ENCODE measurements at regions not wholly inside any gene's neighbourhood (a gene's known extent, or its start where the extent isn't known, plus 50 kb on each side); places are given as distances from the start of the nearest gene placed in this dataset.

DNA sequence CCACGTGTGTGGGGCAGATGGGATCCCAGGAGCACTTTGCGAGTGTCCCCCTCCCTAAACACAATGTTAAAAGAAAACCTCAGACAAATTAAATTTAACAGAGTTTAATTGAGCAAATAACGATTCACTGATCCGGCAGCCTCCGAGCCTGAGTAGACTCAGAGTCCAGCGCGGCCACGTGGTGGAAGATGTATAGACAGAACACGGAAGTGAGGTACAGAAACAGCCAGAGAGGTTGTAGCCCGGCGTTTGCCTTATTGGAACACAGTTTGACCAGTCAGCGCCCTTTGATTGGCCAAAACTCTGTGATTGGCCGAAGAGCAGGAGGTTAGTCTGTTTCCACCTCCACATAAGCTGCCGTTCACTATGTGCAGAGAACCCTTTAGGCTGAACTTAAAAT is 363.0 kb upstream of the IRX2 start:
- Histone ChIP-seq H3K9me3 (no peaks in the 10 kb centered on the region), H3K4me1 (no peaks in the 10 kb centered on the region), H3K4me3 (no peak overlapping the region), H3K27me3 (peaks cover 0 to 5% of the 10 kb centered on the region in 2 donors), H3K27ac (no peak overlapping the region), H3K36me3 (replicated peaks in 1 of 2; ENCODE audit: insufficient read depth in 1 of 2, low read depth in 2 of 2) (no peaks in the 10 kb centered on the region)
- ATAC-seq (no peak), DNase-seq (no peak)
- WGBS, 2 donors: 82 to 83% methylated on average over 14 of the region's 14 CpGs
- intact Hi-C loops (cut with DNase I): no loop called here
- TF ChIP-seq, protein P1, sequence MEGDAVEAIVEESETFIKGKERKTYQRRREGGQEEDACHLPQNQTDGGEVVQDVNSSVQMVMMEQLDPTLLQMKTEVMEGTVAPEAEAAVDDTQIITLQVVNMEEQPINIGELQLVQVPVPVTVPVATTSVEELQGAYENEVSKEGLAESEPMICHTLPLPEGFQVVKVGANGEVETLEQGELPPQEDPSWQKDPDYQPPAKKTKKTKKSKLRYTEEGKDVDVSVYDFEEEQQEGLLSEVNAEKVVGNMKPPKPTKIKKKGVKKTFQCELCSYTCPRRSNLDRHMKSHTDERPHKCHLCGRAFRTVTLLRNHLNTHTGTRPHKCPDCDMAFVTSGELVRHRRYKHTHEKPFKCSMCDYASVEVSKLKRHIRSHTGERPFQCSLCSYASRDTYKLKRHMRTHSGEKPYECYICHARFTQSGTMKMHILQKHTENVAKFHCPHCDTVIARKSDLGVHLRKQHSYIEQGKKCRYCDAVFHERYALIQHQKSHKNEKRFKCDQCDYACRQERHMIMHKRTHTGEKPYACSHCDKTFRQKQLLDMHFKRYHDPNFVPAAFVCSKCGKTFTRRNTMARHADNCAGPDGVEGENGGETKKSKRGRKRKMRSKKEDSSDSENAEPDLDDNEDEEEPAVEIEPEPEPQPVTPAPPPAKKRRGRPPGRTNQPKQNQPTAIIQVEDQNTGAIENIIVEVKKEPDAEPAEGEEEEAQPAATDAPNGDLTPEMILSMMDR (IDR thresholded peaks at IDR 0.05): no peak
- no peak for TF ChIP-seq POLR2A (IDR thresholded peaks at IDR 0.05)

DNA sequence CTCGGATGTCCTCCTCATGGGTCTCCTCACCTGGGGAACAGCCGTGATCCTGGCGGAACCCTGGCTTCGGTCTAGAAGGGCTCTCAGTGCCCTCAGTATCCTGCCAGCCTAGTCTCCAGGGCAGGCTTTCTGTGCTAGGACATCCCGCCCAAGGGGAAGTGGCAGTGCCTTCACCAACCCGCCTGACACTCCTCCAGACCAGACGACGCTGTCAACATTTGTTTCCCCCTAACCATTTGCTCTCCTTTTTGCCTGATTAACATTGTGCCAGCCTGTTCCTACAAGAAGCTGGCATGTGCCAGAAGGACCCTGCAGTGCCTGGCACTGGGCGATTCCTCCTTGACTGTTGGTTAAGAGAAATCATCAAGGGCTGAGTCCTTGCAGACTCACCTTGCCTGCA is 358.9 kb upstream of the IRX2 start:
- TF ChIP-seq, protein P1 (IDR thresholded peaks at IDR 0.05): no peak
- TF ChIP-seq POLR2A (IDR thresholded peaks at IDR 0.05): no peak
- Histone ChIP-seq H3K4me1 (no peaks in the 10 kb centered on the region), H3K9me3 (no peaks in the 10 kb centered on the region), H3K4me3 (no peak overlapping the region), H3K27me3 (peaks cover 0 to under 1% of the 10 kb centered on the region in 2 donors), H3K27ac (no peak overlapping the region), H3K36me3 (replicated peaks in 1 of 2; ENCODE audit: insufficient read depth in 1 of 2, low read depth in 2 of 2) (no peaks in the 10 kb centered on the region)
- 58 to 73% methylated on average over 4 to 9 of the region's 9 CpGs for WGBS, 2 donors
- ATAC-seq (no peak), DNase-seq (no peak)
- intact Hi-C loops (cut with DNase I): no loop called here

DNA sequence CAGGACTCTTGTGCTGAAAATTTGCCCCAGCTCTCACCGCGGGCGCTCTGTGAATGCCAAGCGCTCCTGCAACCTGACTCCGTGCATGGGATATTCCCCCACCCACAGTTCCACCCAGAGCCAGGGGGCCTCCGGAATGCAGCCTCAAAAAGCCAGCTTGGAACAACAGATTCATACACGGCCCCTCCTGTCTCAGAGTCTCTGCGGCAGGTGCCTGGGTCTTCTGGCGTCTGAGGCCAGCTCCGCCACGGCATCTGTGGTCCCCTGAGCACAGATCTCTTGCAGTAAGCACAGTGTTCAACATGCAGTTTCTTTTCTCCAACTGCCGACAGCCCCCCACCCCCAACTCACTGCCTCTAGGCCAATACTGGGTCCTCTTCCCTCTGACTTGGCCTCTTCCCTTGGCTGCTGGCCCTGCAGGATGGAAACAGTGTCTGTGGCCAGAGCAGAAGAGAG is 355.7 kb upstream of the IRX2 start:
- H3K36me3 ChIP-seq (replicated peaks in 1 of 2; ENCODE audit: insufficient read depth in 1 of 2, low read depth in 2 of 2): no peaks in the 10 kb centered on the region
- DNase-seq (no peak), ATAC-seq (no peak)
- WGBS, 2 donors: 21 to 25% methylated on average over 12 of the region's 12 CpGs
- TF ChIP-seq, protein P1 (IDR thresholded peaks at IDR 0.05): no peak
- TF ChIP-seq POLR2A (IDR thresholded peaks at IDR 0.05): no peak
- H3K4me1 ChIP-seq: no peaks in the 10 kb centered on the region
- intact Hi-C loops (cut with DNase I): no loop called here
- H3K27ac ChIP-seq: no peak overlapping the region
- H3K4me3 ChIP-seq: no peak overlapping the region
- no peaks in the 10 kb centered on the region for H3K27me3 ChIP-seq
- H3K9me3 ChIP-seq: no peaks in the 10 kb centered on the region

DNA sequence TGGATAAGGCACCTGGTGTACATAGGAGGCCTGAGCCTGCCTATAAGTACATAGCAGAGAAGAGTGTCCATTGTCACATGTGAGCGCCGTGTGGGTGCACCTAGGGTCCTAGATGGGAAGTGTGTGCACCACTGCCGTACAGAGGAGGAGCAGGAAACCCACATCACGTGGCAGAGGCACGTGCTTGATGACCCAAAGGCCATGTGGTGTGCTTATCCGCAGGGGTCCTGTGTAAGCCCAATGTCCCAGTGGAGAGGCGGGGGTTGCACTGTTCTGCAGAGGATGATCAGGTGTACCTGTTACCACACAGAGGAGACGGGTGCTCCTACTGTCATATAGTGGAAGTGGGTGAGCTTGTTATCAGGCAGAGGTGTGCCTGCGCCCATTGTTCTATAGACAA is 354.1 kb upstream of the IRX2 start:
- WGBS, 2 donors: 42 to 53% methylated on average over 7 to 9 of the region's 9 CpGs
- intact Hi-C loops (cut with DNase I): no loop called here
- H3K27me3 ChIP-seq: no peaks in the 10 kb centered on the region
- H3K4me3 ChIP-seq: no peak overlapping the region
- no peak overlapping the region for H3K27ac ChIP-seq
- H3K4me1 ChIP-seq: no peaks in the 10 kb centered on the region
- no peak for DNase-seq
- no peak for ATAC-seq
- TF ChIP-seq POLR2A (IDR thresholded peaks at IDR 0.05): no peak
- TF ChIP-seq, protein P1 (IDR thresholded peaks at IDR 0.05): no peak
- no peaks in the 10 kb centered on the region for H3K36me3 ChIP-seq (replicated peaks in 1 of 2; ENCODE audit: insufficient read depth in 1 of 2, low read depth in 2 of 2)
- no peaks in the 10 kb centered on the region for H3K9me3 ChIP-seq

DNA sequence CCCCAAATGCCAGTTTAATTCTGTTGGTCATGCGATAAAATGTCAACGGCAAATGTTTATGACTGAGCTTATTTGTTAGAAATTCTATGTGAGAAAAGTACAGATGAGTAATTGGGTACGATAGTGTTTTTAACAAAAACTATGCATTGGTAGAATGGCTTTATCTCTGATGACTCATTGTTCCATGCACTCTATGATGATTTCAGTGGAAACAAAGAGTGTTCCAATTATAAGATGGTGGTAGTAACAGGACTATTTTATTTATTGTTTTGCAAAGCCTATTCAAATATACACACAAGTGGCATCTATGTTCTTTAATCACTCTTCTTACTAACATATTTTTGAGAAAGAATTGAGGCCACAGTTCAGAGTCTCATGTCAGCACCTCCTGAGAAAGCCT is 353.7 kb upstream of the IRX2 start:
- no peaks in the 10 kb centered on the region for H3K4me1 ChIP-seq
- no peaks in the 10 kb centered on the region for H3K36me3 ChIP-seq (replicated peaks in 1 of 2; ENCODE audit: insufficient read depth in 1 of 2, low read depth in 2 of 2)
- 59 to 69% methylated on average over 3 of the region's 3 CpGs for WGBS, 2 donors
- DNase-seq: no peak
- no peaks in the 10 kb centered on the region for H3K27me3 ChIP-seq
- no peak overlapping the region for H3K27ac ChIP-seq
- ATAC-seq: no peak
- no peak overlapping the region for H3K4me3 ChIP-seq
- intact Hi-C loops (cut with DNase I): no loop called here
- H3K9me3 ChIP-seq: no peaks in the 10 kb centered on the region
- no peak for TF ChIP-seq POLR2A (IDR thresholded peaks at IDR 0.05)
- TF ChIP-seq, protein P1 (IDR thresholded peaks at IDR 0.05): no peak

Data from body of pancreas (tissue), 4 donors.